Retinal pigment epithelial cell (primary cell): ENCODE measurements at regions not wholly inside any gene's neighbourhood (a gene's known extent, or its start where the extent isn't known, plus 50 kb on each side); places are given as distances from the start of the nearest gene placed in this dataset.
A peak's percentile ranks its signal among the peaks of the same experiment; 100 is the strongest.

Experiments
- DNase-seq: peaks from one replicate; pipeline ENCODE4 v3.0.0-alpha.2; 2010; ENCODE audit warnings: low read depth
- H3K4me3 ChIP-seq: 2 replicates; pipeline ENCODE4 v1.5.1; 2011; ENCODE audit warnings: mild to moderate bottlenecking, low read length, control low read depth, moderate library complexity
- TF ChIP-seq, protein P1 (sequence below): conservative IDR thresholded peaks from 2 replicates; pipeline ENCODE4 v1.5.1; 2011; ENCODE audit warnings: low read depth, low read length, control low read depth, inconsistent platforms

DNA sequence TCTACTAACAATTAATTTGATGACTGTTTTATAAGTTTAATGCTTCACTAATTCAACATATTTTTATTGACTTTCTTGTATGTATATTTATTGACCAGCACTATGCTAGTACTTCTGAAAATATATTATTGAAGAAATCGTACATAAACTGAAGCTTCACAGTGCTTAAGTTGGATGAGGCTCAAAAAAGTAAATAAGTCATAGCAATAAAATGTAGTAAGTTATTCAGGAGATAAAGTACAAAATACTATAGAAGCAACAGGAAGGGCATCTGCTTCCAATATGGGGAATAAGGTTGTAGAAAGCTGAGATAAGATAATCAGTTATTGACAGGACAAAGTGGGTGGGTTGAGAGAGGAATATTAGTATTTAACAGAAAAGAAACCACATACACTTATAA, 944.9 kb upstream of the MIR17HG start:
- no peak for DNase-seq
- TF ChIP-seq, protein P1, sequence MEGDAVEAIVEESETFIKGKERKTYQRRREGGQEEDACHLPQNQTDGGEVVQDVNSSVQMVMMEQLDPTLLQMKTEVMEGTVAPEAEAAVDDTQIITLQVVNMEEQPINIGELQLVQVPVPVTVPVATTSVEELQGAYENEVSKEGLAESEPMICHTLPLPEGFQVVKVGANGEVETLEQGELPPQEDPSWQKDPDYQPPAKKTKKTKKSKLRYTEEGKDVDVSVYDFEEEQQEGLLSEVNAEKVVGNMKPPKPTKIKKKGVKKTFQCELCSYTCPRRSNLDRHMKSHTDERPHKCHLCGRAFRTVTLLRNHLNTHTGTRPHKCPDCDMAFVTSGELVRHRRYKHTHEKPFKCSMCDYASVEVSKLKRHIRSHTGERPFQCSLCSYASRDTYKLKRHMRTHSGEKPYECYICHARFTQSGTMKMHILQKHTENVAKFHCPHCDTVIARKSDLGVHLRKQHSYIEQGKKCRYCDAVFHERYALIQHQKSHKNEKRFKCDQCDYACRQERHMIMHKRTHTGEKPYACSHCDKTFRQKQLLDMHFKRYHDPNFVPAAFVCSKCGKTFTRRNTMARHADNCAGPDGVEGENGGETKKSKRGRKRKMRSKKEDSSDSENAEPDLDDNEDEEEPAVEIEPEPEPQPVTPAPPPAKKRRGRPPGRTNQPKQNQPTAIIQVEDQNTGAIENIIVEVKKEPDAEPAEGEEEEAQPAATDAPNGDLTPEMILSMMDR: no peak
- no peak overlapping the region for H3K4me3 ChIP-seq

DNA sequence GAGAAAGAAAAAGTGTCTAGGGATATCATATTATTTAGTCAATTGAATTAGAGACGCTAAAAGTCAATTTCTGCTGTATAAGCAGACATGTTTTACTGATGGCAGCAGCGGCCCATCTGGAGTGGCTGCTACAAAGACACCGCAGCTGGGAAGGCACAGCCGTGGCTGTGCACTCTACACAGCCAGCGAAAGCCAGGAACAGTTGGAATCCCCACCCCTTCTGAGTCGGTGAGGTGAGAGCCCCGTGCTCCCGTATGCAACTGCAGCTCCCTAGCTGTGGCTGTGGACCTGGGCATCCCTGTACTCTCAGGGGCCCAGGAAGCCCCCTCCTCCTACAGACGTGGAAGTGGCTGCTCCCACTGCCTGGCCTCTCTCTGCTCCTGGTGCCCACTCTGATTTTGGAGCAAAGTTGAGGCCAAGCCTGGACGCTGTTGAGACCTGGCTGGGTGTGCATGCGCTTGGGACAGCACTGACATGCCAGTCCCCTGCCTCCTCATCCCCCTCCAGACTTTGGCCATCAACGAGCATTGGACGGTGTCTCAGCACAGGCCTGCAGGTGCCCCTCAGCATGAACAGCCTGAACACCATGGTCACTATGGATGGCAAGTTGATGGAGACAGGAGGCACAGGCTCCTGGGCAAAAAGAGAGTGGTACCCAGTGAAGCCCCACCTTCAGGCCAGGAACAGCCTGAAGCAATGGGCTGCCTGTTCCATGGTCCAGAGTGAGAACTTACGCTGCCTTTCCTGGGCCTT, 944.0 kb upstream of the MIR17HG start:
- TF ChIP-seq, protein P1: no peak
- no peak overlapping the region for H3K4me3 ChIP-seq
- DNase-seq: no peak

DNA sequence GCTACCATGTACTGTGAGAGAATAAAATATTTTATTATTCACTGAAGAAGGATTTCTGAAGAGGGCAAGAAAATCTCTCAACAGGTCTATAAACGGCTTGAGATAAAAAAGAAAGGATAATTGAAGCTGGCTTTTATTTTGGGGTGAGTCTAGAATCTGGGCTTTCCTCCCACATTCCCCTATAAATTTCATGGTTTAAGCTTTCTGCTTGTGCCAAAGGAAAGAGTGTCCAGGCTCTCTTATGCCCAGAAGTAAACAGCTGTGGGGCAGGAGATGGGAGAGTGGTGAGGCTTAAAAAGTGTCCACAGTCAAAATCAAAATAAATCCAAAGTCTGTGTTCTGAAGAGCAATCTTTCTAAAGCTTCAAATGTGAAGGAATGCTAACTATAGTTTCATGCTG, 942.2 kb upstream of the MIR17HG start:
- TF ChIP-seq, protein P1: no peak
- no peak for DNase-seq
- H3K4me3 ChIP-seq: no peak overlapping the region

DNA sequence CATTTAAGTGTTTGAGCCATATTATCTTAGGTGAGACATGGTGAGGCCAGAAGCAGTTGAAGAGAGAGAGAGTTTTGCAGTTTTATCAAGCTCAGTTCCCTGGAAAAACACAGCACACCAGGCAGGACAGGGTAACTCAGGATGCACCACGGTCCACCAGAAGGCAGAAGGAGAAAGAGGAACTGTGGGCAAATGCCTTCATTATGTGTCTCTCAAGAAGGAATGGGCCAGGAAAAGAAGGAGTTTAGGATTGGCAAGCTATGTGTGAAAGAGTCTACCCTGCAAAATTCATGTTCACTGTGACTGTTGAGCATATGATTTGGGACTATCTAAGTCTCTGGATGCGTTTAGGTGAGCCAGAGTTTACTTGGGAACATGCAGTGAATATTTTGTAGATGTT, 934.5 kb upstream of the MIR17HG start:
- no peak overlapping the region for H3K4me3 ChIP-seq
- TF ChIP-seq, protein P1: no peak
- DNase-seq: no peak

DNA sequence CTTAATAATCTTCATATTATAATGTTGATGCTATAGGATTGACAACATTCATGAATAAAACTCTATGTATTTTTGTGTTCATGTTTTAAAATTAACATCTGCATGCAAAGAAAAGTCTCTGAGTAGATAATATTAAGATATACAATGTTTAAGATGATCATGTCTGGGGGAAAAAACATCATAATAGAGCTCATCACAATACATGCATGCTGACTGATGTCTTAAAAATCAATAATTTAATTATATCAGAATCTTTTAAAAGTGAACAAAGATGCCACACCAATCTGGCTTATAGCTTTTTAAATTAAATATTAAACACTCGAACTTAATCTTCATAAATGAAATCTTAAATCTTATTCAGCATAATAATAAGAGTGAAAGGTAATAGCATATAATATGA, 933.9 kb upstream of the MIR17HG start:
- TF ChIP-seq, protein P1: no peak
- H3K4me3 ChIP-seq: no peak overlapping the region
- DNase-seq: no peak

DNA sequence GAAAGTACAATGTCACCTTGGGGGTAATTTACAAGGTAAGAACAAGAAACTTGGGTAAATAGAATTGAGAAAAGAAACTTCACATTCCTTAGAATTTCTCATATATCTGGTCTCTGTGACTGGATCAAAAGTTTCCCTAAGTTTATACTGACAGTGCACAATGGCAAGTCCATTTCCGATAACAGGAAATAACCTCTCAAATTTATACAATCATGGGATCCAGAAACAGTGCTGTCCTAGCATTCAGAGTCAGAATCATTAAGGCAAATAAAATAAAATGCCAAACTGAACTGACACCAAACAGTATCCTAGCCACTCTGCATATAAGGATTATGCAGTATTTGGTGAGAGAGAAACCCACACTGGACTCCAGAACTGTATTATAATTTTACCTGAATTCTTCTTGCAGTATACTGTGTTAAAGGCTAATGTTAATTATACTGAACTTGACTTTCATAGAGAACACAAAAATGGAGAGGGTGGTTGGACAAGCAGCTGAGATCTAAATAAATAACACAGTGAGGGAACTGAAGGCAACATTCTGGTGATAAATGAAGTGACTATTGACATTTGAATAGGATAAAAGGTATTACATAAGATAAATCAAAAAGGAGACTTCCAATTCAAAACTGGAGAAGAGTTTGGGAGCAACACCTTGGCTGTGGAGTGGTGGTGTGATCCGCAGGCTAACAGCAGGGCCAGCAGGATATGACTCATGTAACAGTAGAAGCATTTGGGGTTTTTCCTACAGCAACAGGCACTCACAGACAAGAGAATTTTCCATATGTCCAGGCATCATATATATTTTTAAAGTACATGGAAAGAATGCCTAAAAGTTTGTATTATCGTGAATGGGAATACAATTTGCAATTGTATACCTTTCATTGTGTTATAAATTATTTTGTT, 932.5 kb upstream of the MIR17HG start:
- TF ChIP-seq, protein P1: no peak
- DNase-seq: peak; percentile 17
- no peak overlapping the region for H3K4me3 ChIP-seq
